AG09309 (cell line): ENCODE measurements at regions not wholly inside any gene's neighbourhood (a gene's known extent, or its start where the extent isn't known, plus 50 kb on each side); places are given as distances from the start of the nearest gene placed in this dataset.

Experiments
- DNase-seq: peaks from one replicate; pipeline ENCODE4 v3.0.0-alpha.2; 2010; ENCODE audit warnings: low read depth
- H3K4me3 ChIP-seq: 2 replicates; pipeline ENCODE4 v1.5.1; 2011; ENCODE audit warnings: mild to moderate bottlenecking, low read depth, low read length, moderate library complexity; ENCODE audit not compliant: control insufficient read depth
- TF ChIP-seq, protein P1 (sequence below): IDR thresholded peaks from 2 replicates; pipeline ENCODE4 v1.5.1; 2011; ENCODE audit warnings: mild to moderate bottlenecking, low read depth, low read length, inconsistent platforms; ENCODE audit not compliant: insufficient read depth, control insufficient read depth; ENCODE audit errors: missing control alignments

DNA sequence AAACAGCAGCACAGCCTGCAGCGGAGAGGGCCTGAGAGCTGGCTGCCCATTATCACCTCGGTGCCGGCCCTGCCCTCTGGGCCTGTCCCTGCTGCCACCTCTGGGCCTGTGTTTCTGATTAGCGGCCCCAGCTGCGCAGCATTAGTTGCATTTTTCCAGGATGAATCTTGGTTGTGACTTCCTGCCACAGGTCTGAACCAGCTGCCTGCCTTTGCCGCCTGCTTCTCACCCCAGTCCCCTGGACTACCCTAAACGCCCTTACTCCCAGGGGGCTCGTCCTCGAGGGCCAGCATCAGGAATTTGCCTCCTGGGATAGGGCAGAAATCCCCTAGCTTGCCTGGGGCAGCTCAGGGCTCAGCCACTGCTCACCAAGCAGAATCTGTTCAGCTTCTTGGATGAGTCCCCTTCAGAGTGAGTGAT lies 342.8 kb downstream of the DYSF start:
- DNase-seq, result peak; percentile 34
- TF ChIP-seq, protein P1, sequence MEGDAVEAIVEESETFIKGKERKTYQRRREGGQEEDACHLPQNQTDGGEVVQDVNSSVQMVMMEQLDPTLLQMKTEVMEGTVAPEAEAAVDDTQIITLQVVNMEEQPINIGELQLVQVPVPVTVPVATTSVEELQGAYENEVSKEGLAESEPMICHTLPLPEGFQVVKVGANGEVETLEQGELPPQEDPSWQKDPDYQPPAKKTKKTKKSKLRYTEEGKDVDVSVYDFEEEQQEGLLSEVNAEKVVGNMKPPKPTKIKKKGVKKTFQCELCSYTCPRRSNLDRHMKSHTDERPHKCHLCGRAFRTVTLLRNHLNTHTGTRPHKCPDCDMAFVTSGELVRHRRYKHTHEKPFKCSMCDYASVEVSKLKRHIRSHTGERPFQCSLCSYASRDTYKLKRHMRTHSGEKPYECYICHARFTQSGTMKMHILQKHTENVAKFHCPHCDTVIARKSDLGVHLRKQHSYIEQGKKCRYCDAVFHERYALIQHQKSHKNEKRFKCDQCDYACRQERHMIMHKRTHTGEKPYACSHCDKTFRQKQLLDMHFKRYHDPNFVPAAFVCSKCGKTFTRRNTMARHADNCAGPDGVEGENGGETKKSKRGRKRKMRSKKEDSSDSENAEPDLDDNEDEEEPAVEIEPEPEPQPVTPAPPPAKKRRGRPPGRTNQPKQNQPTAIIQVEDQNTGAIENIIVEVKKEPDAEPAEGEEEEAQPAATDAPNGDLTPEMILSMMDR, result no peak

DNA sequence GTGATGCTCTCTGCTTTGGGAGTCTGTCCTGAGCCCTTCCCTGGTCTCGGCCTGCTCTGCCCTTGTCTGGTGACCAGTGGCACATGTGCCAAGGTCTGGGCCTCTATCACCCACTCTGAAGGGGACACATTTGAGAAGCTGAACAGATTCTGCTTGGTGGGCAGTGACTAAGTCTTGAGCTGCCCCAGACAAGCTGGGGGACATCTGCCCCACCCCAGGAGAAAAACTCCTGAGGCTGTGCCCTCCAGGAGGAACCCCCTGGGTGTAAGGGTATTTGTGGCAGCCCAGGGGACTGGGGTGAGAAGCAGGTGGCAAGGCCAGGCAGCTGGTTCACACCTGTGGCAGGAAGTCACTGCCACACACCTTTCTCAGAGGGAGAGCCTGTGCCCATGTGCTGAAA lies 342.1 kb downstream of the DYSF start:
- TF ChIP-seq, protein P1, result no peak
- no peak for DNase-seq
- H3K4me3 ChIP-seq, result no peak overlapping the region

More for the DNA sequence above, 342.8 kb downstream of the DYSF start:
- no peak overlapping the region for H3K4me3 ChIP-seq

DNA sequence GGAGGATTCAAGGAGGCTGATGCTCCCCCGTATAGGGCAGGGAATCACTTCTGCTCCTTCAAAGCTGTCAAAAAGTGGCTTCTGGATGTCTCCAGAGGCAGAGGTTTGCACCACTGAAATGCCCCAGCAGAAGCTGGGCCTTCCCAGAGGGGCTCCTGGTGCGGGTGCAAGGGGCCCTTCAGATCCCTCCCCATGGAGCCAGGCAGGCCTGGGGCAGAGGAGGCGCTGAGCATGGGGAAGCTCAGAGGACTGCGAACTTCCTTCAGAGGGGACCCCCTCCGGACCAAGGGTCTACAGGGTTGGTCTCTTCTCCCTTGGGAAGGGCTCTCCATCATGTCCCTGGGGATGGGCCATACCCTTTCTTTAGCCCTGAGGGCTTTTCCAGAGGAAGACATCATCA lies 341.2 kb downstream of the DYSF start:
- DNase-seq, result no peak
- TF ChIP-seq, protein P1, result no peak
- H3K4me3 ChIP-seq, result no peak overlapping the region

DNA sequence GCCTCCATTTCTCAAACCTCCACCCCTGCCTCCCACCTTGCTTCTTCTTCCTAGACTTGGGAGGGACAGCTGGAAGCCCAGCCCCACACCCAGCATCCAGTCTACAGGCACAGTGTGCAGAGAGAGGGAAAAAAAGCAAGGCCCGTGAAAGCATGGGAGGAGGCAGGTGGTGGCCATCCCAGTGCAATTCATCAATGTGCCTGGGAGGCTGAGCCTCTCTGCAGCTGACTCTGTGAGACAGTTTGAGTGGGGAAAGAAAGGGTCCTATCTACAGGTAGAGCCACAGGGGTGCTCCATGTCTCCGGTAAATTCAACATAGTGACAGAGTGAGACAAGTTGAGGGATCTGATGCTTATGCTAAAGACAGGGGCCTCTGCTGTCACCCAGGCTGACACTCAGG lies 340.6 kb downstream of the DYSF start:
- H3K4me3 ChIP-seq, result no peak overlapping the region
- TF ChIP-seq, protein P1, result no peak
- no peak for DNase-seq

DNA sequence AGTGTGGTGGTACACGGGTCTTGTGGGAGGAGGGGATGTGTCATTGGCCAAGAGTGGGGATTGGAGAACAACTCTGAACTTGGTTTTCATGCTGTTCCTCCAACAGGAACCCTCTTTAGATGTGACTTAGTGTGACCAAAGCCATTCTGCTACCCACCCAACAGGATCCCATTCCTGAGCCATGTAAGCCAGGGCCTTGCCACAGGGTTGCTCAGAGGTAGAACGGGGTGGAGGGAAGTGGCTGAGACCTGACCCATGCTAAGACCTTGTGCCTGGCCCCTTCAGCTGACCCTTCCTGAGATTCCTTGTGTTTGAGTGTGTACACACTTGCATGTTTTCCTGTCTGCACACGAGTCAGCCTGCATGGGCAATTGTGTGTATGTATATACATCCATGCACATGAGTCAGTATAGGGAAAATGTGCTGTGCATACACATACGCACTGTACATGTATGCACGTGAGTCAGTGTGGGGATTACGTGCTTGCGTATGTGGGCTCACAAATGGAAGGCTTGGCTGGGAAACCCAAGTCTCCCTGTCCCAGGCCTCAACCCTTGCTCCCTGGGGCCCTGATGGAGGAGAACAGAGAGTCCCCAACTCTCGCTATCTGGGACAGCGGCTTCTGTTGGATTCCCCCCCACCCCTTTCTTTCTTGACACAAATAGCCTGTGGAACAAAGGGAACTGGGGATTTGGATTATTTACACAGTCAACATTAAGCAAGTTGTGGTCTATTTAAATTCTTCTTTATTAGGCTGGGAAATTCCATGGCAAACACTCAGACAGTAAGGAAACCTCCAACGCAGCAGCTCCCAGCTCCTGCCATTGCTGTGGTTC lies 339.8 kb downstream of the DYSF start:
- TF ChIP-seq, protein P1, result no peak

DNA sequence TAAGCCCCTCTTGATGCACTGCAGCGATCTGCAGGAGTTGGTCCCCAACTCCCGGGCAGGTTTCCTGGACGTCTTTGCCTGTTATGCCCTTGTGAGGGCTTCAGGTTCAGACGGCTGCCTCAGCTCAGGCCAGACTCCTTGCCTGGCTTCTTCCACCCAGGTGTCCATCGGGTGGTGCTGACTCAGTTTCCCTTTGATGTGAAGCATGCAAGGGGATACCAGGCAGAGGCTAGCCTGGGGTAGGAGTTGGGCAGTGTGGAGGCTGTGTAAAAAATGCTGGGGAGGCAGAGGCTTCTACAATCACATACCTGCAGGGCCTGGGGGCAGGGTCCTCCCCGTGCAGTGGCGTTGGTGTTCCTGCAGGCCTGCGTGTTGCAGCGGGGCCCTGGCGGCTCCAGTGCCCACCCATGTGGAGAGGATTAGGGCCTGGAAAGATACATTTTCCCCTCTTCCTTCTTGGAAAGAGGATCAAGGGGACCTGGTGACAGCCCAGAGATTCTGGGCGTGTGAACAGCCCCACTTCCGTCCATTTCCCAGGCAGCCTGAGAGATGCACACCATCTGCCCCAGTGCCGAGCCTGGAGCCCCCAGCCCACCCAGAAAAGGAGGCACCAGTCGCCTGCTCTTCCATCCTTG lies 338.3 kb downstream of the DYSF start:
- TF ChIP-seq, protein P1, result no peak
- DNase-seq, result no peak
- no peak overlapping the region for H3K4me3 ChIP-seq

More for the DNA sequence above, 339.8 kb downstream of the DYSF start:
- no peak overlapping the region for H3K4me3 ChIP-seq
- peak; percentile 59 for DNase-seq
